NCI-H1436 (cell line): ENCODE measurements at regions not wholly inside any gene's neighbourhood (a gene's known extent, or its start where the extent isn't known, plus 50 kb on each side); places are given as distances from the start of the nearest gene placed in this dataset.

Experiments
- DNase-seq: peaks from one replicate; lab custom pipeline; 2025; lab: John Stamatoyannopoulos, UW

GRCh38 chr4:180710628-180711337 is 1532.4 kb upstream of the TENM3 start:
- DNase-seq, result no peak

DNA sequence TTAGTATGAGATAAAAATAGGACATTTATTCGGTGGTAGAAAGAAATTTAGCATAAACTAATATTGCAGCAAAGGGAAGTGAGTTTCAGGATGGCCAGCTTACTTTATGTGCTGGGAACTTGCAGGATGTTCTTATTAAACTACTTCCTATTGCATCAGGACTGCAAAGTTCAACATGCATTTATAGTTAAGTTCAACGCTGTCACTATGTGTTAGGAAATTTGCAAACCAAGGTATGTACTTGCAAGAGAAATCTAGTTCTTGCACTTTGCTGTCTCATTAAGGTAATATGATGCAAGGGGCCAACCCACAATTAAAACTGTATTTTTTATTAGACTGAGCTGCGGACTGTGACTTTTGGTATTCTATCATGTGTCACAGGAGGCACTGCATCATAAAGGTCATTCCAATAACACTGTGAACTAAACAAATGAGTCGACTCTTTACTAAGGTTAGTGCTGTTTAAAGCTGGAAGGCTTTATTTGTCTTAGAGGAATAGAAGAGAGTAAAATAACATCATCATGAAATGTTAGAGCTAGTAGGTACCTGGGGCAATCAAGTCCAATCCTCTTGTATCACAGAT is 1525.7 kb upstream of the TENM3 start:
- no peak for DNase-seq

DNA sequence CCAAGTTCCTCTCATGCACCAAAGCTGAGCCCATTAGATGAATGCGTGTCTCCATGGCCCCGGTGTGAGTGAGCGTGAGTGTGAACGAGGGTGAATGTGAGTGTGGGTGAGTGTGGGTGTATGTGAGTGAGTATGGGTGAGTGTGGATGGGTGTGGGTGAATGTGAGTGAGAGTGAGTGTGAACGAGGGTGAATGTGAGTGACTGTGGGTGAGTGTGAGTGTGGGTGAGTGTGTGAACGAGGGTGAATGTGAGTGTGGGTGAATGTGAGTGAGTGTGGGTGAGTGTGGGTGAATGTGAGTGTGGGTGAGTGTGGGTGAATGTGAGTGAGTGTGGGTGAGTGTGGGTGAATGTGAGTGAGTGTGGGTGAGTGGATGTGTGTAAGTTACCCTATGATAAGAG is 1521.8 kb upstream of the TENM3 start:
- DNase-seq, result no peak

GRCh38 chr4:180726611-180727010 is 1516.6 kb upstream of the TENM3 start:
- no peak for DNase-seq

- DNase-seq, result no peak
Measured at GRCh38 chr4:180727478-180727877, 1515.7 kb upstream of the TENM3 start.

DNA sequence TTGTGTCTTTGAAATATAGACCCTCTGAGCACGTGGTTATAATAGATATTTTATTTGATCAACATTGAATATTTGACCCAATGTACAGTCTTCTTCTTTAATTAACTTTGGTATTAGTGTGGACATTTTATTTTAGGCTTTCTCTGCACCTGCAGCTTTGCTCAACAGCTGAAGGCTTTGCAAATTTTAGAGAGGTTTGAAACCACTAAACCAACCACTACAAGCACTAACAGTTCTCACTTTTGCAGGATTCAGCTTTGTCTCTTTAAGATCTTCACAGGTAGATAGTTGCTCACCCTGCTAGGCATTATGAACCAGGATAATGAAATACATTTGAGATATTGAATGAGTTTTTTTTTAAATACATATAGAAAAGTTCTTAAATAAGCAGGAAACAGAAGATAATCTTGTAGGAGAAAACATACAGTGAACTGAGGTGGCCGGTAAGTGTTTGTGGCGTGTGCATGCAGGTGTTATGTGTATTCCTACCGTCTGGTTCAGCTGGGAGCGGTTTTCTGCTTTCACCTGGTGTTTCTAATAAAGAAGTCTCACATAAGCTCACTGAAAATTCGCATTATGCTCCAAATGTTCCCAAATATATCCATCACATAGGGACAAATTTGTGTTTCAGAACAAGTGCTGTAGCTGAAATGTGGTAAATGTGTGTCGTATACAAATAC is 1508.3 kb upstream of the TENM3 start:
- DNase-seq, result no peak

DNA sequence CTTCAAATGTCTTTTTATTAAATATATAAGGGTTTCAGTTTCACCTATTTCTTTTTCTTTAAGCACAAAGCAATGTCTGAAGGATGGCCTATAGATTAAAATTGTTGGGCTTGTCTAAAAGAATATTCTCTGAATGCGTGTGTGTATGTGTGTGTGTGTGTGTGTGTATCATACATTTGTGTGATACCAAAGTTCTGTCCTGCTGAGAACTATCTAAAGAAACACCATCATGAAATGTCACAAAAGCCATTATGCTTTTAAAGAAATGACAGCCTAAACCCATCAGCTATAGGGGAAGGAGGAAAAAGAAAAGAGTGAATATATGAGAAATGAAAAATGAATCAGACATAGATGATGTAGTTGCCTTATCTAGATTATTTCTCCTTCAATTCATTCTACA is 1501.5 kb upstream of the TENM3 start:
- DNase-seq, result no peak

GRCh38 chr4:180745019-180745418 is 1498.2 kb upstream of the TENM3 start:
- no peak for DNase-seq

GRCh38 chr4:180751009-180751408 is 1492.2 kb upstream of the TENM3 start:
- no peak for DNase-seq

DNA sequence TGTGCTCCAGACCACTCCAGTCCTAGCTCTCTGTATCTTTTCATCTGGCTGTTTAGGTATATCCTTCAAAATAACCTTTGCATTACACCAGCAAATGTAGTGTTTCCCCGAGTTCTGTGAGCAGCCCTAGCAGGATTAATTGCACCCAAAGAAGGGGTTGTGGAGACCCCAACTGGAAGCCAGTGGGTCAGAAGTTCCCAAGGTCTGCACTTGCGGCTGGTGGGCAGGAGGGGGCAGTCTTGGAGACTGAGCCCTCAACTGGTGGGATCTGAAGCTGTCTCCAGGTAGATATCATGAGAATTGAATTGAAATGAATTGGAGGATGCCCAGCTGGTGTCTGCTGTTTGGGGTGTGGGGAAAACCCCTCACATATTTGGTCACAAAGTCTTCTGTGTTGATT is 1485.3 kb upstream of the TENM3 start:
- no peak for DNase-seq

DNA sequence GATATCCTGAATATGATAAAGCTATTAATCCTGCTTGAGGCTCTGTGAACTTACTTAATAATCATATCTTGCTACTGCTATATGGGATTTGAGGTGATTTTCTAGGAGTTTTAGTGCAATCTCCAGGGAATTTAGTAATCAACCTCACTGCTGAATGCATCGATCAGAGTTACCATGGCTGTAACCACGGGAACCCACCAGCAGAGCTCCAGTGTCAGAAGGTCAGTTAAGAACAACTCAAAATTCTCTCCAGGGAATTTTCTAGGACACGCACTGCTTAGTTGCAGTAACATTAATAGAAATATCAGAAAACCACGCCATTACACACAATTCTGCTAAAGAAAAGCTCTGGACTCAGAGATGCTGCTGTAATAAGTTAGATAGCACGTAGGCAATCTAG is 1477.2 kb upstream of the TENM3 start:
- no peak for DNase-seq

DNA sequence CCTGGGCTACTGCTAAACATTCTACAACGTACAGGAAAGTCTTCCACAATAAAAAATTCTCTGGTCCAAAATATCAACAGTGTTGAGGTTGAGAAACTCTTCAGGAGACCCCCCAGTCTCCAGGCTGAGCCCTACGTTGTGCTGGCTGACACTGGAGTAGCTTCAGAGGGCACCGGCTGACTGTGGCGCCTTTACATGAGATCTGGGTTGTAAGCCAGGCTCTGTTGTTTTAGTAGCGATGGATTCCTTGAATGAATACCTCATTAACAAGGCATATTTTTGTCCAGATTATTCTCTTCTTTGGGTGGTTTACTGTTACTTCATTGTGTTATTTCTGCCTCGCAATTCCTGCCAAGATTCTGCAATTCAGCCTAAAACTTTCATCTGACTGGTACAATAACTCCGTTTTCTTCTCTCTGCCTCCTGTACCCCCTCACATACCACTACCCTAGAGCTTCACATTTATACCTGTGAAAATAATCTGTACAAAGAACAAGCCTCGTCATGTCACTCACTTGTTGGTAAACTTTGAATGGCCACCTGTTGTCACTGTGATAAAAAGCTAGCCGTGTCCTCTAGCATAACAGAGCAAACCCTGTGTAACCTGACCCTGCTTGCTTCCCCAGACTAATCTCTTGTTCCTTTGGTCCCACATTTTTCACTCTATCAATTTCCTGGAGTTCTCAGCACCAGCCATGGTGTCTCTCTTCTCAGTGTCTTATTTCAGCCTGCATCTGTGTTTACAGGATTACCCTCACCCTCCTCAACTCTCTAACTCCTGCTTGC is 1476.1 kb upstream of the TENM3 start:
- no peak for DNase-seq

GRCh38 chr4:180768610-180769009 is 1474.6 kb upstream of the TENM3 start:
- no peak for DNase-seq

DNA sequence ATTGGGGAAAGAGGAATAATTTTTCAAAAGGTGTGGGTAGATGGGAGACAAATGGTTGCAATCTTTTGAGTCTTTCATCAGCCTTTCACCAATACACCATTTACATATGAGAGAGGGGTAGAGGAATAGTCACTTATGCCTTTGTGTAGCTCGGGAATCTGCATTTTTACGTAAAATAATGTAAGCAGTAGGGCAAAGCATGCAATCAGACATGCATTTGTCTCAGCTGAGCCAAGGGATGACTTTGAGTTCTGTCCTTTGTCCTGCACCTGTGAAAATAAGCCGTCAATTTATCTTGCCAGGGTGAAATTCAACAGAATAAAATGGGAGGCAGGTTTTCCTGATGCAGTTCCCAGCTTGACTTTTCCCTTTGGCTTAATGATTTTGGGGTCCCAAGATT is 1473.4 kb upstream of the TENM3 start:
- no peak for DNase-seq

- DNase-seq, result no peak
Measured at GRCh38 chr4:180770265-180770664, 1472.9 kb upstream of the TENM3 start.

DNA sequence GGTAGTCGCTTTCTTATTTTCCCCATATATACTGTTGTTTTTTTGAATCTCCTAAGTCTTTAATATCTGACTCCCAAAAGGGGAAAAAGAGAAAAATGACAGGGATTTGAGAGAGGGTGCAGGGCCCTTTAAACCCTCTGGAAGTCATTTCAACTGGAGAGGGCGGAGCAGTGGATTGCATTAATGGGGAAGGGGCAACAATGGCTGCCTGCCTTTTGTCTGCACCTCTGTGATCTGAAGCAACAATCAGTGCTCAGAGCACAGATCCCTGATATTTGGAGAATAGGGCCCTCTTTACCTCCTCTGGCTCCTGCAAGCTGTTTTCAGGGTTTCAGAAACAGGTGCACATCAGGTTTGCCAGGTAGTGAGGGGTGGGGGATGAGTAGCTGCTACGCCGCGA is 1458.3 kb upstream of the TENM3 start:
- DNase-seq, result no peak

DNA sequence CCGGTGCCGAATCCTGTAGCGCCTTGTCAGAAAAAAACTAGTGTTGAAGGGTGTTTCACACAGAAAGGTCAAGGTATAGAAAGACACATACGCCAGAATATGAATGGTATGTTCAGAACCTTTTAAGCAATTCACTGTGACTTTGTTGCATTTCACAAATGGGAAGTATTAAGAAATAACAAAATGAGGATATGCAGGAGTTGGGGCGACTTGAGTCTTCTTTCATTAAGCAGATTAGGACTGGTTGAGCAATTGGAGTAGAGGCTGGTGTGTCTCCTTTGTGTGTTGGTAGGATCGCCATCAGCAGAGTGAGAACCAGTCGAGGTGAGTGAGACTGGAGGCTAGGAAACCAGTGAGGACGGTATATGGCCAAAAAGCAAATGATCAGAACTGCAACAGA is 1454.5 kb upstream of the TENM3 start:
- no peak for DNase-seq

- DNase-seq, result no peak
Measured at GRCh38 chr4:180789929-180790328, 1453.3 kb upstream of the TENM3 start.

DNA sequence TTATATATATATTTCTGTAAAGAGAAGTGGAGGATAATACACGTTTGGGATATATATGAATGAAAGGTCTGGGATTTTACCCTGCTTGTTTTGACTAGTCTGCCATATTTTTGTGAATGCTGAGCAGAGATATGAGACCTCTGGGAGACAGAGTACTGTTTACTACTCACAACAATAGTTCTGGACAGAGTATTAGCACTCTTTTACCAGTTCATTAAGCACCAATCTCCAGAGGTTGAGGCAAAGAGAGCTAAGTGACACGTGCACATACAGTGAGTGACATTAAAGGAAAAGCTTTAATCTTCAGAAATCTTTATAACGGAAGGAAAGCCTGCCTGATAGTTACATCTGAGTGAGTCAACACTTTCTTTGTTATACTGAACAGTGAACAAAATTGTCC is 1452.7 kb upstream of the TENM3 start:
- no peak for DNase-seq

DNA sequence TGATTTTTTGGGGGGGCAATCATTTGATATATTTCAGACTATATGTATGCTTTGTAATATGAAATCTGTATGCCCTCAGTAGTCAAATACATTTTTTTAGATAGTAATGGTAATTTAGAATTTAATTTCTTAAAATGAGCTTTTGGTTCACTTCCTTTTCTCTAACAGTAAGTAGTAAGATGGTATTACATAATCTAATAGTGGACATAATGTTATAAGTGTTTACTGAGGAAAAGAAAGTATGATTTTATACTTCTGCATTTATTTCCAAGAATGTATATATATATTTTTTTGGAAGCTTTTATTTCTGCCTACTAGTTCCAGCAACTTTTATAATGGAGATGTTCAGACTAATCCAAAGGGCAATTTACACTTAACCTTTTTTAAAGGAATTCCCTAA is 1450.7 kb upstream of the TENM3 start:
- no peak for DNase-seq

DNA sequence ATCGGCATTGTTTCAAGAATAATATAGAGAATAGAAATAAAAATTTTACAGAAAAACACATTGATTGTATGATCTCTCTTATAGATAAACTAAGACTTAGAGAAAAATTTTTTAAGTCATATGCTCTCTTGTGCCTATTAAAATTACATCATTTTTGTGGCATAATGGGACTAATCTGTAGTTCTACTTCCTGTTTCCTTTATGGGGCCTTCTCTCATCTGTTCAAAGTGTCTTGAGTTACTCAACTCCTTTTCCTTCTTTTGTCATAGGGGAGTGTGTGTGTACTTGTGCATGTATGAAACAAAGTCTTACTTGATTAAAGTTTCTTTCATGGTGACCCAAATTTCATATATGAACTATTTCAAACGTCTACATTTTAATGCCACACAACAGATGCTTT is 1448.9 kb upstream of the TENM3 start:
- no peak for DNase-seq

GRCh38 chr4:180798036-180798577 is 1445.1 kb upstream of the TENM3 start:
- no peak for DNase-seq

GRCh38 chr4:180799798-180800197 is 1443.4 kb upstream of the TENM3 start:
- no peak for DNase-seq
